ENCODE measurements at regions not wholly inside any gene's neighbourhood (a gene's known extent, or its start where the extent isn't known, plus 50 kb on each side); places are given as distances from the start of the nearest gene placed in this dataset.

DNA sequence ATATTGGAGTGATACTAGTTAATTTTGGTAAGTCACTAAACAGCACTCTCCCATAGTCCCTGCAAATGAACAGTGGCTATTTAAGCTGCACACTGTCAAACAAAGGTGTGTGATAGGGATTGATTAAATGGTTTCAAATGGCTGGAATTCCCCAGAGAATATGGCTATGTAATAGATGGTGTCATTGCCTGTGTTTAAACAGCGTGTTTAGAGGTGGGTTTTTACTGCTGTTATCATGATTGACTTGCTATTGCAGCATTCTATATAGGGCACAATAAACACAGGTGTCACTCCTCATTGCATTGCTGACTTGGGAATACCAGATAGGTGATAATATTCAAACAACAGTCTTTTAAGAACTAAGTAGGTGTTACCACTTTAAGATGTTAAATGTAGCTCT, 171.7 kb upstream of the MAN1A1 start:
- TF ChIP-seq, protein P1, sequence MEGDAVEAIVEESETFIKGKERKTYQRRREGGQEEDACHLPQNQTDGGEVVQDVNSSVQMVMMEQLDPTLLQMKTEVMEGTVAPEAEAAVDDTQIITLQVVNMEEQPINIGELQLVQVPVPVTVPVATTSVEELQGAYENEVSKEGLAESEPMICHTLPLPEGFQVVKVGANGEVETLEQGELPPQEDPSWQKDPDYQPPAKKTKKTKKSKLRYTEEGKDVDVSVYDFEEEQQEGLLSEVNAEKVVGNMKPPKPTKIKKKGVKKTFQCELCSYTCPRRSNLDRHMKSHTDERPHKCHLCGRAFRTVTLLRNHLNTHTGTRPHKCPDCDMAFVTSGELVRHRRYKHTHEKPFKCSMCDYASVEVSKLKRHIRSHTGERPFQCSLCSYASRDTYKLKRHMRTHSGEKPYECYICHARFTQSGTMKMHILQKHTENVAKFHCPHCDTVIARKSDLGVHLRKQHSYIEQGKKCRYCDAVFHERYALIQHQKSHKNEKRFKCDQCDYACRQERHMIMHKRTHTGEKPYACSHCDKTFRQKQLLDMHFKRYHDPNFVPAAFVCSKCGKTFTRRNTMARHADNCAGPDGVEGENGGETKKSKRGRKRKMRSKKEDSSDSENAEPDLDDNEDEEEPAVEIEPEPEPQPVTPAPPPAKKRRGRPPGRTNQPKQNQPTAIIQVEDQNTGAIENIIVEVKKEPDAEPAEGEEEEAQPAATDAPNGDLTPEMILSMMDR (IDR thresholded peaks at IDR 0.05), result no peak
- no peak for TF ChIP-seq POLR2AphosphoS5 (IDR thresholded peaks at IDR 0.05; ENCODE audit: low read depth, low read length)
- TF ChIP-seq SIN3A (IDR thresholded peaks at IDR 0.05; ENCODE audit: borderline replicate concordance, insufficient read depth, low read depth, low read length), result no peak
- TF ChIP-seq, protein P2, sequence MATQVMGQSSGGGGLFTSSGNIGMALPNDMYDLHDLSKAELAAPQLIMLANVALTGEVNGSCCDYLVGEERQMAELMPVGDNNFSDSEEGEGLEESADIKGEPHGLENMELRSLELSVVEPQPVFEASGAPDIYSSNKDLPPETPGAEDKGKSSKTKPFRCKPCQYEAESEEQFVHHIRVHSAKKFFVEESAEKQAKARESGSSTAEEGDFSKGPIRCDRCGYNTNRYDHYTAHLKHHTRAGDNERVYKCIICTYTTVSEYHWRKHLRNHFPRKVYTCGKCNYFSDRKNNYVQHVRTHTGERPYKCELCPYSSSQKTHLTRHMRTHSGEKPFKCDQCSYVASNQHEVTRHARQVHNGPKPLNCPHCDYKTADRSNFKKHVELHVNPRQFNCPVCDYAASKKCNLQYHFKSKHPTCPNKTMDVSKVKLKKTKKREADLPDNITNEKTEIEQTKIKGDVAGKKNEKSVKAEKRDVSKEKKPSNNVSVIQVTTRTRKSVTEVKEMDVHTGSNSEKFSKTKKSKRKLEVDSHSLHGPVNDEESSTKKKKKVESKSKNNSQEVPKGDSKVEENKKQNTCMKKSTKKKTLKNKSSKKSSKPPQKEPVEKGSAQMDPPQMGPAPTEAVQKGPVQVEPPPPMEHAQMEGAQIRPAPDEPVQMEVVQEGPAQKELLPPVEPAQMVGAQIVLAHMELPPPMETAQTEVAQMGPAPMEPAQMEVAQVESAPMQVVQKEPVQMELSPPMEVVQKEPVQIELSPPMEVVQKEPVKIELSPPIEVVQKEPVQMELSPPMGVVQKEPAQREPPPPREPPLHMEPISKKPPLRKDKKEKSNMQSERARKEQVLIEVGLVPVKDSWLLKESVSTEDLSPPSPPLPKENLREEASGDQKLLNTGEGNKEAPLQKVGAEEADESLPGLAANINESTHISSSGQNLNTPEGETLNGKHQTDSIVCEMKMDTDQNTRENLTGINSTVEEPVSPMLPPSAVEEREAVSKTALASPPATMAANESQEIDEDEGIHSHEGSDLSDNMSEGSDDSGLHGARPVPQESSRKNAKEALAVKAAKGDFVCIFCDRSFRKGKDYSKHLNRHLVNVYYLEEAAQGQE (IDR thresholded peaks at IDR 0.05; ENCODE audit: insufficient read depth in 1 of 2, low read depth in 2 of 2, low read length in 1 of 2), result no peak
